Pancreas (tissue), 10 donors: ENCODE measurements at regions not wholly inside any gene's neighbourhood (a gene's known extent, or its start where the extent isn't known, plus 50 kb on each side); places are given as distances from the start of the nearest gene placed in this dataset.
A peak's percentile ranks its signal among the peaks of the same experiment; 100 is the strongest.

ENCODE experiments used
- ATAC-seq, 4 donors: fragments of 200-7000 bp; cut with Tn5 transposase; one replicate each; pipeline versions ENCODE4 v1.8.0 to v1.9.1; 2020; ENCODE audit warnings: mild to moderate bottlenecking in 4 of 4, moderate library complexity in 4 of 4
- DNase-seq, 6 donors: peaks; one replicate each; pipeline ENCODE4 v3.0.0-alpha.2; 2020
- FAIRE-seq: peaks from 2 replicates; lab custom pipeline; 2012; peaks lifted over from hg19 to GRCh38; lab: Jason Lieb, UNC
- H3K27ac ChIP-seq, 4 donors: fragments of 200-600 bp; sonication (generic); 1 replicate in 3 of 4; 2 replicates in 1 of 4; pipeline versions ENCODE4 v1.5.0 to v1.8.0; 2020
- H3K27me3 ChIP-seq, 4 donors: fragments of 200-600 bp; one replicate each; pipeline ENCODE4 v1.8.0; 2021
- H3K36me3 ChIP-seq, 3 donors: fragments of 200-600 bp; sonication (generic) in 1 of 3; one replicate each; pipeline versions ENCODE4 v1.5.0 to v1.8.0; 2020 to 2021
- H3K4me1 ChIP-seq, 3 donors: fragments of 200-600 bp; one replicate each; pipeline ENCODE4 v1.8.0; 2021
- H3K4me3 ChIP-seq, 4 donors: fragments of 200-600 bp; sonication (generic) in 2 of 4; one replicate each; pipeline versions ENCODE4 v1.5.0 to v1.8.0; 2020 to 2021
- H3K9me3 ChIP-seq, 4 donors: fragments of 200-600 bp; one replicate each; pipeline ENCODE4 v1.8.0; 2021
- WGBS, 2 donors: extraction: QIAGEN DNeasy Blood & Tissue Kit; methylation state at CpG; one replicate each; pipeline ENCODE4 v1.1.7; 2013; 5-methylcytosine and 5-hydroxymethylcytosine counted together
- intact Hi-C, 3 donors: fragments of 100-400 bp; cut with DNase I; formaldehyde crosslinking; loops; one replicate each; pipeline versions ENCODE4 v1.11.1 to v1.14.2; 2022
- TF ChIP-seq, protein P1 (sequence below), 4 donors: fragments of 200-600 bp; sonication (generic) in 3 of 4; IDR thresholded peaks; one replicate each; pipeline versions ENCODE4 v1.5.0 to v1.8.0; 2021; ENCODE audit warnings: antibody characterized with exemption in 4 of 4
- donor health status: healthy with polysubstance abuse.
- donor health status: DM: no; HTN: no; CAD: no; lungs with moderate emphysema.
- donor health status: DM: no; HTN: no; CAD: no.
- donor health status: control.
- donor health status: control.
- donor health status: Bipolar disorder and iron deficiency.
- donor health status: DM: yes; HTN: yes; CAD: no.
- donor health status: DM: no; HTN: no; CAD: no.
- donor health status: DM: no; HTN: no; CAD: no.
- donor health status: DM: yes; HTN: yes; CAD: no.

GRCh38 chr12:105928436-105928835 is 210.3 kb downstream of the NUAK1 start:
- no peaks in the 10 kb centered on the region for H3K4me1 ChIP-seq
- DNase-seq, result peak; percentile 22 to 68 (median 56)
- intact Hi-C loops, result no loop called here
- no peak overlapping the region for H3K4me3 ChIP-seq
- TF ChIP-seq, protein P1, sequence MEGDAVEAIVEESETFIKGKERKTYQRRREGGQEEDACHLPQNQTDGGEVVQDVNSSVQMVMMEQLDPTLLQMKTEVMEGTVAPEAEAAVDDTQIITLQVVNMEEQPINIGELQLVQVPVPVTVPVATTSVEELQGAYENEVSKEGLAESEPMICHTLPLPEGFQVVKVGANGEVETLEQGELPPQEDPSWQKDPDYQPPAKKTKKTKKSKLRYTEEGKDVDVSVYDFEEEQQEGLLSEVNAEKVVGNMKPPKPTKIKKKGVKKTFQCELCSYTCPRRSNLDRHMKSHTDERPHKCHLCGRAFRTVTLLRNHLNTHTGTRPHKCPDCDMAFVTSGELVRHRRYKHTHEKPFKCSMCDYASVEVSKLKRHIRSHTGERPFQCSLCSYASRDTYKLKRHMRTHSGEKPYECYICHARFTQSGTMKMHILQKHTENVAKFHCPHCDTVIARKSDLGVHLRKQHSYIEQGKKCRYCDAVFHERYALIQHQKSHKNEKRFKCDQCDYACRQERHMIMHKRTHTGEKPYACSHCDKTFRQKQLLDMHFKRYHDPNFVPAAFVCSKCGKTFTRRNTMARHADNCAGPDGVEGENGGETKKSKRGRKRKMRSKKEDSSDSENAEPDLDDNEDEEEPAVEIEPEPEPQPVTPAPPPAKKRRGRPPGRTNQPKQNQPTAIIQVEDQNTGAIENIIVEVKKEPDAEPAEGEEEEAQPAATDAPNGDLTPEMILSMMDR (IDR thresholded peaks at IDR 0.05), result no peak
- H3K36me3 ChIP-seq, result no peaks in the 10 kb centered on the region
- H3K27me3 ChIP-seq, result no peaks in the 10 kb centered on the region
- no peaks in the 10 kb centered on the region for H3K9me3 ChIP-seq
- 35 to 39% methylated on average over 3 of the region's 3 CpGs for WGBS, 2 donors
- peak overlapping the region in 1 of 4 donors; percentile 6 for H3K27ac ChIP-seq
- ATAC-seq, result peak in 3 of 4 donors; percentile 60 to 65 (median 61)
- no peak for FAIRE-seq

- Histone ChIP-seq H3K4me1 (no peaks in the 10 kb centered on the region), H3K36me3 (no peaks in the 10 kb centered on the region), H3K4me3 (no peak overlapping the region), H3K27ac (no peak overlapping the region), H3K27me3 (no peaks in the 10 kb centered on the region), H3K9me3 (no peaks in the 10 kb centered on the region)
- 87 to 95% methylated on average over 1 of the region's 1 CpG for WGBS, 2 donors
- TF ChIP-seq, protein P1 (IDR thresholded peaks at IDR 0.05), result no peak
- FAIRE-seq (no peak), ATAC-seq (no peak), DNase-seq (no peak)
- intact Hi-C loops, result no loop called here
These were observed 209.6 kb downstream of the NUAK1 start for GRCh38 chr12:105929192-105929591.

DNA sequence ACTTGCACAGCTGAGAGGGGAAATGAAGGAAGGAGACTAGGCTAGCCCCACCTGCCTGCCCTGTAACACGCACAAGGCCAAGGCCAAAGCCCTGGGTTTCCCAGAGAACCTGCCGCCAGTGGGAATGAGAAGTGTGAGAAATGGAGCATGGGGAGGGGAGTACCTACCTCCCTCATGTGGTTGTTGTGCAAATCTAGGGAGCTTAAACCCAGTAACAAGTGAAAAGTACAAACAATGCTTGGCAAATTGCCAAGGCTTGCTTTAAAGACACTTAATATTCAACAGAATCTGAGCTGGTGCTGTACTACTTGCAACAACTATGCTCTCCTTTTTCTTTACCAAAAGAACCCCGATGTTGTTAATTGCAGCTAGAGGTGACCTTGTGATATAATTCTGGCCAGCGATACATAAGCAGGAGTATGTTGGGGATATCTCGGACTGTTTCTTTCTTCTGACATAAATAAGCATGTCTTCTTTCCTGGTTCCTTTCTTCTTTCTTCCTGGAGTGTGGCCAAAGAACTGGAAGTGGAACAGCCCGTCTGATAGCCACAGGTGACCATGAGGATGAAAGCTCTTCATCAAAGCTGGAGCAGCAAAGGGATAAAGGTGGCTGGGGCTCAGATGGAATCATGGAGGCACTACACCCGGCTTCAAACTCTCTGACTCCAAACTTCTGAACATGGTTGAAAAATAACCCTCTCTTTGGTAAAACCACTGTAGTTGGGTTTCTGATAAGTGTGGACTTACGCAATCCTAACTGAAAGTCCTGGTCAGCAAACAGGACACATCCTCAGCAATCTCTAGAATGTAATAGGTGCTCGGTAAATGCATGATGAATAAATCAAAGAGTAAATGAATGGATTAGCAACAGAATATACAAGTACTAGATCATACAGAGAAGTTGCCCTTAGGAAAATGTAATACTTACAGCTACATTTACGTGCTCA is 207.9 kb downstream of the NUAK1 start:
- TF ChIP-seq, protein P1 (IDR thresholded peaks at IDR 0.05), result no peak
- ATAC-seq, result no peak
- no peaks in the 10 kb centered on the region for H3K4me1 ChIP-seq

DNA sequence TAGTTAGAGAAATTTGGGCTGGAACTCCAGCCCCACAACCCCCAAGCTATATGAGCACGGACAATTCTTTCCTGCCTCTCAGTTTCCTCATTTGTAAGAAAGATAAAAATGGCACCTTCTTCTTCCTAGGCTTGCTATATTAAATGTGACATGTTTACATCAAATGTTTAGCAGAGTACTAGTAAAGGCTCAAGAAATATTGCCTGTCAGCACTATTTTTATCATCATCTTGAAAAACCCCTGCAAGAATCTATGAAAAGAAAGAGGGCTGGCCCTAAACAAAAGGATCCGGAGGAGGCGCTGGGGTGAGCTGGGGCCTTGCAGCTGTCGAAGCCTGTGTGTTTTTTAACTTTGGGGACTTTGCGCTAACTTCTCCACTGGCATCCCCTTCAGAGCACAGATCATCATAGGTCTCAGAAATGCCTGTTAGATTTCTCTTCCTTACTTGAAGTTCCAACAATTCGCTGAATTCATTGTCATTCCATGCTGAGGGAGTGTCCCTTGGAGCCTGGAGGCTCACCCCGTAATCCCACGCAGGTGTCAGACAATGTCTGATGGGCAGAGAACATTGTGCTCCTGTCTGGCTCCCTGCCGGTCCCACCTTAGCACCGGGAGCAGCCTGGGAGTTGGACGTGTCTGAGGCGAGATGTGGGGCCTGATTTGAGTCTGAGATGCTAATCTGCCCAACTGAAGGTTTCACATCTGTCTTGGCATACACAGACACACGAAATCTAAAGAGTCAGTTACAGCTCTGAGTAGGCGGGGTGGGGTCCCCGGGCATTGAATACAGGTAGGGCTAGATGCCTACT is 206.8 kb downstream of the NUAK1 start:
- TF ChIP-seq, protein P1 (IDR thresholded peaks at IDR 0.05), result no peak
- Histone ChIP-seq H3K36me3 (no peaks in the 10 kb centered on the region), H3K9me3 (no peaks in the 10 kb centered on the region), H3K4me3 (no peak overlapping the region), H3K27me3 (no peaks in the 10 kb centered on the region), H3K27ac (no peak overlapping the region), H3K4me1 (no peaks in the 10 kb centered on the region)
- intact Hi-C loops, result no loop called here
- FAIRE-seq (no peak), DNase-seq (no peak), ATAC-seq (no peak)
- WGBS, 2 donors, result 74 to 80% methylated on average over 15 of the region's 15 CpGs

More for the DNA sequence above, 207.9 kb downstream of the NUAK1 start:
- FAIRE-seq (no peak), DNase-seq (no peak)
- Histone ChIP-seq H3K36me3 (no peaks in the 10 kb centered on the region), H3K9me3 (no peaks in the 10 kb centered on the region), H3K27ac (no peak overlapping the region), H3K27me3 (no peaks in the 10 kb centered on the region), H3K4me3 (no peak overlapping the region)
- WGBS, 2 donors, result 62 to 65% methylated on average over 10 of the region's 10 CpGs
- intact Hi-C loops, result no loop called here
